ENCODE measurements at regions not wholly inside any gene's neighbourhood (a gene's known extent, or its start where the extent isn't known, plus 50 kb on each side); places are given as distances from the start of the nearest gene placed in this dataset.
"Not testable (repeated sequence)": the region's sequence is repeated elsewhere in the genome, so short reads cannot be mapped to it uniquely, and the experiment has no call there.

DNA sequence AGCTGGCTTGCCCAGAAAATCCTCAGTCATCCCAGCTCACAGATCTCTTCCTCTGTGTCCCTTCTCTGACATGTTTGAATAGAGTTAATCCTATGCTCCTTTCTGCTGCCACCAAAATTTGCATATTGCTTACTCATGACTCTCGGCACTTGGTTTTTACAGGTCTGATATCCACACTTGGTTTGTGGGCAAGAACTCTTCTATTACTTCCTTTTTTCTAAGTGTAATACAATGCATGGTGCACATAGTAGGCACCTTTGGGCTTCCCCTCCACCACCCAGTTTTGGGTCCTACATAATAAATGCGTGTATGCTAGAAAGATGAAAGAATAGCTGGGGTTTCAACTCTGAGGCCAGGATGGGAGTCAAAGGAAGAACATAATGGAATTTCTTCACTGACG lies 69.7 kb upstream of the GRK3 start:
- TF ChIP-seq JUND (IDR thresholded peaks at IDR 0.05; ENCODE audit: low read depth): no peak
- DNase-seq (ENCODE audit: low read depth in 1 of 2, low spot score in 1 of 2): no peak
- in situ Hi-C loops (cut with HindIII; ENCODE audit: low pct_unique_long_range_greater_than_20kb, low sequenced_read_pairs): no loop called here

DNA sequence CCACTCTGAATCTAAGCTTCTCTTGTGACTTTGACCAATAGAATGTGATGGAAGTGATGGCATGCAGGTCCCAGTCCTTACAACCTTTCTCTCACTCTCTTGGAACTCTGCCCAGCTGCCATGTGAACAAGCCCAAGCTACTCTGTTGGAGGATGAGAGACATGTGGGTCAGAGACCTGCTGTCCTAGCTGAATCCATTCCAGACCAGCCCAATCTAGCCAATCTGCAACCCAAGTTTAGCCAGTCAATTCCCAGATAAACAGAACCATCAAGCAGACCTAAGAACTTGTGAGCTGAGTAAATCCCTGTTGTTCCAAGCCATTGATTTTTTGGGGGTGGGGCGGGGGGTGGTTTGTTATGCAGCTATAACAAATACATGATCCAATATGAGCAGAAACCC lies 69.2 kb upstream of the GRK3 start:
- DNase-seq (ENCODE audit: low read depth in 1 of 2, low spot score in 1 of 2): no peak
- in situ Hi-C loops (cut with HindIII; ENCODE audit: low pct_unique_long_range_greater_than_20kb, low sequenced_read_pairs): no loop called here
- TF ChIP-seq JUND (IDR thresholded peaks at IDR 0.05; ENCODE audit: low read depth): no peak

- no peak for TF ChIP-seq JUND (IDR thresholded peaks at IDR 0.05; ENCODE audit: low read depth)
- DNase-seq (ENCODE audit: low read depth in 1 of 2, low spot score in 1 of 2): no peak
- in situ Hi-C loops (cut with HindIII; ENCODE audit: low pct_unique_long_range_greater_than_20kb, low sequenced_read_pairs): no loop called here
These were observed 67.9 kb upstream of the GRK3 start for GRCh38 chr22:25496396-25497064.

DNA sequence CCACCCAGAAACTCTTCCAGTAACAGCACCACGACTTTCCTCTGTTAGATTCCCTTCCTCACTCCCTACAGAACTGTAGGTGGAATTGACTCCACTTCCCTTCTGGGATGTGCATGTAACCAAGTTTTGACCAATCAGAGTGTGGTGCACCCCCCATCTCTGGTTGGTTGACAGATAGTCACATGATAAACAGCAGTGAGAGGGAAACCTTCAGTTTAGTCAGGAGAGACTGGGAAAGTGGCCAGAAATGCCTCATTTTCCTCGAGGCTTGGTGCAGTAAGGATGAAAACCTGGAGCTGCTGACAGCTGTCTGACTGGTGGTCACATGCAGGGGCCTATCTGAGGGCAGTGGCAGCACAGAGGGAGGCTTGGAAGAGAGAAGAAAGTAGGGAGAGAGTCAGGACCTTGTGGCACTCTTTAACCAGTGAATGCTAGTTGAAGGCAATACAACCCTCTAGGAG lies 67.3 kb upstream of the GRK3 start:
- in situ Hi-C loops (cut with HindIII; ENCODE audit: low pct_unique_long_range_greater_than_20kb, low sequenced_read_pairs): no loop called here
- no peak for DNase-seq (ENCODE audit: low read depth in 1 of 2, low spot score in 1 of 2)

GRCh38 chr22:25497716-25498115 lies 66.8 kb upstream of the GRK3 start:
- in situ Hi-C loops (cut with HindIII; ENCODE audit: low pct_unique_long_range_greater_than_20kb, low sequenced_read_pairs): no loop called here
- DNase-seq (ENCODE audit: low read depth in 1 of 2, low spot score in 1 of 2): no peak
- no peak for TF ChIP-seq JUND (IDR thresholded peaks at IDR 0.05; ENCODE audit: low read depth)

More for the DNA sequence above, 67.3 kb upstream of the GRK3 start:
- TF ChIP-seq JUND (IDR thresholded peaks at IDR 0.05; ENCODE audit: low read depth): no peak

DNA sequence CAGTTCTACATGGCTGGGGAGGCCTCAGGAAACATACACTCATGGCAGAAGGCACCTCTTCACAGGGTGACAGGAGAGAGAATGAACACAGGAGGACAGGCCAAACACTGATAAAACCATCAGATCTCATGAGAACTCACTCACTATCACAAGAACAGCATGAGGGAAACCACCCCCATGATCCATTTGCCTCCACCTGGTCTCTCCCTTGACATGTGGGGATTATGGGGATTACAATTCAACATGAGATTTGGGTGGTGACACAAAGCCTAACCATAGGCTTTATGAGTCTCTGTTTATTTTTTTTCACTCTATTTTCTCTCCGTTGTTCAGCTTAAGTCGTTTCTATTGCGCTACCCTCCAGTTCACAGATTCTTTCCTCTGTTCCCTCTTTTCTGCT lies 63.8 kb upstream of the GRK3 start:
- DNase-seq (ENCODE audit: low read depth in 1 of 2, low spot score in 1 of 2); in situ Hi-C loops (cut with HindIII; ENCODE audit: low pct_unique_long_range_greater_than_20kb, low sequenced_read_pairs): not testable (repeated sequence)

- in situ Hi-C loops (cut with HindIII; ENCODE audit: low pct_unique_long_range_greater_than_20kb, low sequenced_read_pairs); DNase-seq (ENCODE audit: low read depth in 1 of 2, low spot score in 1 of 2): not testable (repeated sequence)
These were observed 60.5 kb upstream of the GRK3 start for GRCh38 chr22:25504017-25504416.

GRCh38 chr22:25508161-25508560 lies 56.3 kb upstream of the GRK3 start:
- in situ Hi-C loops (cut with HindIII; ENCODE audit: low pct_unique_long_range_greater_than_20kb, low sequenced_read_pairs): no loop called here
- no peak for DNase-seq (ENCODE audit: low read depth in 1 of 2, low spot score in 1 of 2)
- no peak for TF ChIP-seq JUND (IDR thresholded peaks at IDR 0.05; ENCODE audit: low read depth)

DNA sequence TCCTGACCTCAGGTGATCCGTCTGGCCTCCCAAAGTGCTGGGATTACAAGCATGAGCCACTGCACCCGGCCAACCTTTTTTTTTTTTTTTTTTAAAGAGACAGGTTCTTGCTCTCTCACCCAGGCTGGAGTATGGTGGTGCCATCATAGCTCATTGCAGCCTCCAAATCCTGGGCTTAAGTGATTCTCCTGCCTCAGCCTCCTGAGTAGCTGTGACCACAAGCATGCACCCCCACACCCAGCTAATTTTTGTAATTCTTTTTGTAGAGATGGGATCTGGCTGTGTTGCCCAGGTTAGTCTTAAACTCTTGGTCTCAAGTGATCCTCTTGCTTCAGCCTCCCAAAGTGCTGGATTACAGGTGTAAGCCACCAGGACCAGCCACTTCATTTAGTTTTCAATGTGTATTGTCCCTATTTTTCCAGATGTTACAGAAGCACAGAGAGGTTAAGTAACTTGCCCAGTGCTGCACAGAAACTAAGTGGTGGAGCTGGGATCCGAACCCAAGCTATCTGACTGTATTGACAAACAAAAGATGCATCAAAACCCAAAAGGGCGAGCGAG lies 55.6 kb upstream of the GRK3 start:
- in situ Hi-C loops (cut with HindIII; ENCODE audit: low pct_unique_long_range_greater_than_20kb, low sequenced_read_pairs): no loop called here
- TF ChIP-seq JUND (IDR thresholded peaks at IDR 0.05; ENCODE audit: low read depth): no peak
- no peak for DNase-seq (ENCODE audit: low read depth in 1 of 2, low spot score in 1 of 2)

- in situ Hi-C loops (cut with HindIII; ENCODE audit: low pct_unique_long_range_greater_than_20kb, low sequenced_read_pairs): no loop called here
- no peak for DNase-seq (ENCODE audit: low read depth in 1 of 2, low spot score in 1 of 2)
- TF ChIP-seq JUND (IDR thresholded peaks at IDR 0.05; ENCODE audit: low read depth): no peak
These were observed 55.1 kb upstream of the GRK3 start for GRCh38 chr22:25509374-25509791.

- in situ Hi-C loops (cut with HindIII; ENCODE audit: low pct_unique_long_range_greater_than_20kb, low sequenced_read_pairs): no loop called here
- no peak for DNase-seq (ENCODE audit: low read depth in 1 of 2, low spot score in 1 of 2)
- no peak for TF ChIP-seq JUND (IDR thresholded peaks at IDR 0.05; ENCODE audit: low read depth)
These were observed 53.6 kb upstream of the GRK3 start for GRCh38 chr22:25510876-25511275.

DNA sequence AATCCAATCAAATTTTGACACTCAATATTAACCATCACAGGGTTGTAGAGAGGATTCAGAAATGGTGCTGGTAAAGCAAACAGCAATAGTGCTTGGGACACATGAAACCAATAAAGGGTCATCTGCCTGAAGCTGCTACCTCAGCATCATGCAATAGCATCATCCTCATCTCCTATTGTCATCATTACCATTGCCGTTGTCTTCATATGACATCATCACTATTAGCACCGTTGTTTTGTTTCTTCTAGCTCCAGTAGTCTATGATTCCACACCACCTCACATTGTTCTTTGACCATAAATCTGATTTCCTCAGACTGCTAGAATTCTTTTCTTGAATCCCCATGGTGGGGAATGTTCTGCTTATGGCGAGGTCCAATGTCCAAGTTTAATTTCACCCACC lies 52.8 kb upstream of the GRK3 start:
- TF ChIP-seq JUND (IDR thresholded peaks at IDR 0.05; ENCODE audit: low read depth): no peak
- no peak for DNase-seq (ENCODE audit: low read depth in 1 of 2, low spot score in 1 of 2)
- in situ Hi-C loops (cut with HindIII; ENCODE audit: low pct_unique_long_range_greater_than_20kb, low sequenced_read_pairs): no loop called here

- in situ Hi-C loops (cut with HindIII; ENCODE audit: low pct_unique_long_range_greater_than_20kb, low sequenced_read_pairs): no loop called here
- no peak for DNase-seq (ENCODE audit: low read depth in 1 of 2, low spot score in 1 of 2)
- no peak for TF ChIP-seq JUND (IDR thresholded peaks at IDR 0.05; ENCODE audit: low read depth)
These were observed 49.9 kb upstream of the GRK3 start for GRCh38 chr22:25514436-25515180.
